HG03280 (cell line): ENCODE measurements at regions not wholly inside any gene's neighbourhood (a gene's known extent, or its start where the extent isn't known, plus 50 kb on each side); places are given as distances from the start of the nearest gene placed in this dataset.
A peak's percentile ranks its signal among the peaks of the same experiment; 100 is the strongest.
"Not testable (repeated sequence)": the region's sequence is repeated elsewhere in the genome, so short reads cannot be mapped to it uniquely, and the experiment has no call there.

Experiments
- ATAC-seq: cut with Tn5 transposase; IDR thresholded peaks from one replicate; pipeline ENCODE4 v1.9.1; 2021; ENCODE audit warnings: mild to moderate bottlenecking, moderate library complexity; ENCODE audit not compliant: unreplicated experiment

GRCh38 chr11:121358760-121359159, 66.2 kb downstream of the SC5D start:
- no peak for ATAC-seq

GRCh38 chr11:121359591-121359990, 67.0 kb downstream of the SC5D start:
- ATAC-seq, result no peak

GRCh38 chr11:121362955-121363354, 70.4 kb downstream of the SC5D start:
- not testable (repeated sequence) for ATAC-seq

- ATAC-seq, result no peak
These were observed 72.7 kb downstream of the SC5D start for GRCh38 chr11:121365304-121365703.

DNA sequence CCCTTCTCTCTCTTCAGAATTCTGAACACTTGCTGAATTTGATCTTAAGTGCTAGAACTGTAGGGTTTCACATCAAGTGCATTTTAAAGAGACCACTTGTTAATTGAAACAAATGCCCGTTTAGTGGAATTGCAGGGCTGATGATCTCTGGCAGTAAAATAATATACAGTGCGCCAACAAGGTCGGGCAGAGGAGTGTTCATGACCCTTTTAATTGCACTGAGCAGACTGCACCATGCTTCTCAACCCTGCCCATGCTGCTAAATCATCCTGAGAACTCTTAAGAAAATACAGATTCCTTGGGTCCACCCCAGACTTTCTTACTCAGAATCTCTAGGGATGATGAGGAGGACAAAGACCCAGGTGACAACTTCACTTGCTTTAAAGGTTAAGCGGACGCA, 73.5 kb downstream of the SC5D start:
- no peak for ATAC-seq

- peak; percentile 96 for ATAC-seq
These were observed 74.7 kb downstream of the SC5D start for GRCh38 chr11:121367001-121367843.

GRCh38 chr11:121367844-121368225, 75.3 kb downstream of the SC5D start:
- ATAC-seq, result no peak

- no peak for ATAC-seq
These were observed 76.0 kb downstream of the SC5D start for GRCh38 chr11:121368364-121369240.

GRCh38 chr11:121369366-121369765, 76.8 kb downstream of the SC5D start:
- ATAC-seq, result no peak

GRCh38 chr11:121372028-121372427, 79.5 kb downstream of the SC5D start:
- ATAC-seq, result no peak

DNA sequence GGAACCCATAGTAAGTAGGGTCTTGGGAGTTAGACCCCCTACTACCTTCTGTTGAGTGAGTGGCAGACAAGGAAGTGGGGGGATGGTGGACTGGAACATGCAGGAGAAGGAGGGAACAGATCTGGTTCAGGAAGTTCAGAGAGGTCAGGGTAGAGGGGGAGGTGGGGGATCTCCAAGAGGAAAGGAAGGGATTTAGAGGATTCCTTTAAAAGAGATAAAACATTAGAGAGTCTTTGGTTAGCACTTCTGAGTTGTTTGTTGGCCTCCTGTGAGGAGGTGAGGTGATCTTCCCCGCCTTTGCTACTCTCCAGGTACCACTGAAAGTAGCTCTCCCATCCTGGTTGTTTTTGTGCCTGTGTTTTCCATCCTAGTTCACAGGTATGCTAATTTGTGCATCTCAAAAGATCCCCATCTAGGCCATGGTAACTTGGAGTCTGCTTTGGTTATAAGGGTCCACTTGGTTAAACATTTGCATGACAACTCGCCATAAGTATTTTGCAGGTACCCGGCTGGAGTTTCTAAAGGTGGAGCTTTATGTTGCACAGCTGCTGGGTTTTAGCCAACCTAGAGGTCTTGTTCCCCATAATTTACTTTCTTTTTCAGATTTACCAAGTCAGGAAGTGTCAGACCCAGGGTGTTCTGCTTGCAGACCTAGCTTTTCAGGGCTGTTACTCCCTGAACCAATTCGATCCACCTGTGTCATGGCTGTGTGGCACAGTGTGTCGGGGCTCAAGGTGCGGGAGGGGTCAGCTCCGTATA, 79.3 kb upstream of the SORL1 start:
- peak; percentile 92 for ATAC-seq

DNA sequence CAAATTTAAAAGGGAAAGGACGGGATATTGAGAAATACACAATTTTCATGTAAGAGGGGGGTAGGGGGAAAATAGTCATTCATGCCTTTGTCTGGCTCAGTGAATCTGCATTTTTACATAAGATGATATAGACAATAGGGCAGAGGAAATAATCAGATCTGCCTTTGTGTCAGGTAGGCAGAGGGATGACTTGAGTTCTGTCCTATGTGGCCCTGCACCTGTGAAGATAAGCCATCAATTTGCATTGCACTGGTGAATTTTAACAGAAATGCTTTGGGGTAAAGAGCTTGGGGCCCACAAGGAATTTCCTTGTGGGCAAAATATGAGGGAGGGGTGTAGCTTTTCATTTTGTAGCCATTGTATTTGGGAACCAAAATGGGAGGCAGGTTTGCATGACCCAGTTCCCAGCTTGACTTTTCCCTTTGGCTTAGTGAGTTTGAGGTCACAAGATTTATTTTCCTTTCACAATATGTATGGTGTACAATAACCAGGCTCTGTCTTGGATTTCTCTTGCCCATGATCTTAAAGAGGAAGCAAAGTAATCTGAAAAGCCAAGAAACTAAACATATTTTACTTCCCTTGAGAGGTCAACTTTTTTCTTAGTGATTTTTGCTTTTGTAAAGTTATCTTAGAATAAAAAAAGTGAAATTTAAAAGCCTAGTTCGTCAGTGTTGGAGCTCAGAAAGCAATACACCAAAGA, 77.7 kb upstream of the SORL1 start:
- no peak for ATAC-seq

GRCh38 chr11:121376130-121376529, 76.0 kb upstream of the SORL1 start:
- no peak for ATAC-seq

GRCh38 chr11:121379145-121379810, 72.8 kb upstream of the SORL1 start:
- ATAC-seq, result not testable (repeated sequence)

- no peak for ATAC-seq
These were observed 68.4 kb upstream of the SORL1 start for GRCh38 chr11:121383716-121384115.

- no peak for ATAC-seq
These were observed 66.4 kb upstream of the SORL1 start for GRCh38 chr11:121385688-121386087.
